ENCODE measurements at regions not wholly inside any gene's neighbourhood (a gene's known extent, or its start where the extent isn't known, plus 50 kb on each side); places are given as distances from the start of the nearest gene placed in this dataset.

GRCh38 chr9:108235609-108236008, 620.2 kb downstream of the ACTL7B start:
- no peak for DNase-seq (ENCODE audit: low read depth in 1 of 2, low spot score in 1 of 2)
- Histone ChIP-seq H3K36me3 (no peaks in the 10 kb centered on the region), H3K27ac (no peak overlapping the region), H3K27me3 (no peaks in the 10 kb centered on the region), H3K9me3 (ENCODE audit: low read depth) (no peaks in the 10 kb centered on the region), H3K4me1 (ENCODE audit: low read depth) (no peaks in the 10 kb centered on the region), H3K4me3 (no peak overlapping the region)
- TF ChIP-seq CTCF (IDR thresholded peaks at IDR 0.05; ENCODE audit: low read depth, low read length), result no peak

GRCh38 chr9:108234811-108235210, 621.0 kb downstream of the ACTL7B start:
- Histone ChIP-seq H3K27me3 (no peaks in the 10 kb centered on the region), H3K4me3 (no peak overlapping the region), H3K4me1 (ENCODE audit: low read depth) (no peaks in the 10 kb centered on the region), H3K36me3 (no peaks in the 10 kb centered on the region), H3K27ac (no peak overlapping the region), H3K9me3 (ENCODE audit: low read depth) (no peaks in the 10 kb centered on the region)
- DNase-seq (ENCODE audit: low read depth in 1 of 2, low spot score in 1 of 2), result no peak
- no peak for TF ChIP-seq CTCF (IDR thresholded peaks at IDR 0.05; ENCODE audit: low read depth, low read length)

GRCh38 chr9:108225149-108225800, 630.5 kb downstream of the ACTL7B start:
- Histone ChIP-seq H3K4me3 (no peak overlapping the region), H3K27me3 (no peaks in the 10 kb centered on the region)
- TF ChIP-seq CTCF (IDR thresholded peaks at IDR 0.05; ENCODE audit: low read depth, low read length), result no peak

GRCh38 chr9:108224716-108225115, 631.1 kb downstream of the ACTL7B start:
- H3K9me3 ChIP-seq (ENCODE audit: low read depth), result no peaks in the 10 kb centered on the region
- H3K4me3 ChIP-seq, result no peak overlapping the region
- no peak for TF ChIP-seq CTCF (IDR thresholded peaks at IDR 0.05; ENCODE audit: low read depth, low read length)
- DNase-seq (ENCODE audit: low read depth in 1 of 2, low spot score in 1 of 2), result no peak
- no peaks in the 10 kb centered on the region for H3K27me3 ChIP-seq
- no peak overlapping the region for H3K27ac ChIP-seq
- no peaks in the 10 kb centered on the region for H3K4me1 ChIP-seq (ENCODE audit: low read depth)
- H3K36me3 ChIP-seq, result no peaks in the 10 kb centered on the region

More at GRCh38 chr9:108225149-108225800, 630.5 kb downstream of the ACTL7B start:
- no peak overlapping the region for H3K27ac ChIP-seq
- no peaks in the 10 kb centered on the region for H3K36me3 ChIP-seq
- no peaks in the 10 kb centered on the region for H3K9me3 ChIP-seq (ENCODE audit: low read depth)
- peak in 1 of 2 donors; percentile 38 for DNase-seq (ENCODE audit: low read depth in 1 of 2, low spot score in 1 of 2)
- H3K4me1 ChIP-seq (ENCODE audit: low read depth), result no peaks in the 10 kb centered on the region

- no peaks in the 10 kb centered on the region for H3K27me3 ChIP-seq
- H3K4me3 ChIP-seq, result no peak overlapping the region
- no peak overlapping the region for H3K27ac ChIP-seq
- no peak for TF ChIP-seq CTCF (IDR thresholded peaks at IDR 0.05; ENCODE audit: low read depth, low read length)
- DNase-seq (ENCODE audit: low read depth in 1 of 2, low spot score in 1 of 2), result no peak
- H3K9me3 ChIP-seq (ENCODE audit: low read depth), result no peaks in the 10 kb centered on the region
- no peaks in the 10 kb centered on the region for H3K36me3 ChIP-seq
- no peaks in the 10 kb centered on the region for H3K4me1 ChIP-seq (ENCODE audit: low read depth)
These were observed 636.1 kb downstream of the ACTL7B start for GRCh38 chr9:108219664-108220063.
